IMR-90 (cell line): ENCODE measurements at regions not wholly inside any gene's neighbourhood (a gene's known extent, or its start where the extent isn't known, plus 50 kb on each side); places are given as distances from the start of the nearest gene placed in this dataset.

ENCODE experiments used
- ATAC-seq: fragments of 200-7000 bp; cut with Tn5 transposase; 2 replicates; pipeline ENCODE4 v1.9.1; 2020; ENCODE audit warnings: low read depth, mild to moderate bottlenecking, moderate library complexity
- BruUV-seq: library from RNA; stranded (reverse); fragments of 400-500 nt; replicated peaks from 2 replicates; lab custom pipeline; 2021; lab: Mats Ljungman, UMichigan
- CTCF ChIA-PET: fragments of 300-600 bp; formaldehyde crosslinking; extraction: SDS; loops from one replicate; lab custom pipeline; 2021; ENCODE audit warnings: antibody characterized with exemption; lab: Yijun Ruan, JAX
- POLR2A ChIA-PET: fragments of 300-600 bp; sonication (Branson Sonifier 250); formaldehyde crosslinking; loops from one replicate; lab custom pipeline; 2022; ENCODE audit warnings: antibody characterized with exemption; ENCODE audit not compliant: unreplicated experiment; lab: Charles Lee
- DNase-seq: peaks from one replicate; pipeline ENCODE4 v3.0.0; 2013
- H2AFZ ChIP-seq: replicated peaks from 2 replicates; pipeline ENCODE3; 2013; ENCODE audit warnings: low read length, mild to moderate bottlenecking; ENCODE audit not compliant: poor library complexity
- H2AK5ac ChIP-seq: 2 replicates; pipeline ENCODE4 v1.6.1; 2013; ENCODE audit warnings: low read depth, low read length, inconsistent platforms
- H2AK9ac ChIP-seq: replicated peaks from 2 replicates; pipeline ENCODE3; 2013; ENCODE audit warnings: mild to moderate bottlenecking, low read depth, low read length, moderate library complexity; ENCODE audit not compliant: poor library complexity
- H2BK120ac ChIP-seq: 2 replicates; pipeline ENCODE4 v1.6.1; 2013; ENCODE audit warnings: low read depth, low read length, inconsistent platforms
- H2BK15ac ChIP-seq: 3 replicates; pipeline ENCODE4 v1.6.1; 2013; ENCODE audit warnings: low read depth, low read length, inconsistent platforms
- H2BK20ac ChIP-seq: 2 replicates; pipeline ENCODE4 v1.6.1; 2013; ENCODE audit warnings: low read depth, mild to moderate bottlenecking, inconsistent platforms, low read length, moderate library complexity
- H2BK5ac ChIP-seq: 2 replicates; pipeline ENCODE4 v1.6.1; 2013; ENCODE audit warnings: mild to moderate bottlenecking, low read depth, low read length, inconsistent platforms; ENCODE audit not compliant: poor library complexity, severe bottlenecking
- H3K14ac ChIP-seq: replicated peaks from 2 replicates; pipeline ENCODE4 v1.6.1; 2013; ENCODE audit warnings: low read depth, low read length, inconsistent platforms
- H3K18ac ChIP-seq: 2 replicates; pipeline ENCODE4 v1.6.1; 2013; ENCODE audit warnings: low read depth, low read length, control low read depth
- H3K23ac ChIP-seq: 2 replicates; pipeline ENCODE4 v1.6.1; 2013; ENCODE audit warnings: low read depth, low read length, inconsistent platforms
- H3K27ac ChIP-seq: 2 replicates; pipeline ENCODE4 v1.5.1; 2013; ENCODE audit warnings: mild to moderate bottlenecking, control low read depth, low read length; ENCODE audit not compliant: insufficient read depth
- H3K27me3 ChIP-seq: 2 replicates; pipeline ENCODE4 v1.6.1; 2013; ENCODE audit warnings: low read length; ENCODE audit not compliant: control insufficient read depth, insufficient read depth
- H3K36me3 ChIP-seq: 2 replicates; pipeline ENCODE4 v1.6.1; 2013; ENCODE audit warnings: low read length, mixed read lengths; ENCODE audit not compliant: control insufficient read depth, insufficient read depth
- H3K4ac ChIP-seq: 2 replicates; pipeline ENCODE4 v1.6.1; 2013; ENCODE audit warnings: low read depth, low read length, inconsistent platforms
- H3K4me1 ChIP-seq: 2 replicates; pipeline ENCODE4 v1.6.1; 2013; ENCODE audit warnings: low read length, mixed read lengths; ENCODE audit not compliant: control insufficient read depth, insufficient read depth
- H3K4me2 ChIP-seq: 2 replicates; pipeline ENCODE4 v1.6.1; 2013; ENCODE audit warnings: low read depth, mild to moderate bottlenecking, control low read depth, low read length, moderate library complexity
- H3K4me3 ChIP-seq: 2 replicates; pipeline ENCODE4 v1.5.1; 2013; ENCODE audit warnings: low read depth, mild to moderate bottlenecking, control low read depth, low read length, moderate library complexity; ENCODE audit not compliant: insufficient read depth
- H3K56ac ChIP-seq: 2 replicates; pipeline ENCODE4 v1.6.1; 2013; ENCODE audit warnings: low read length, inconsistent platforms; ENCODE audit not compliant: insufficient read depth; ENCODE audit errors: extremely low read depth
- H3K79me1 ChIP-seq, 2 experiments: 2 replicates each; pipeline ENCODE4 v1.6.1; 2013; ENCODE audit warnings: low read length in 2 of 2, inconsistent platforms in 1 of 2, low read depth in 1 of 2
- H3K9ac ChIP-seq: 2 replicates; pipeline ENCODE4 v1.6.1; 2013; ENCODE audit warnings: low read depth, low read length, control low read depth
- H3K9me1 ChIP-seq: 2 replicates; pipeline ENCODE4 v1.6.1; 2013; ENCODE audit warnings: low read length, inconsistent platforms; ENCODE audit not compliant: insufficient read depth
- H3K9me3 ChIP-seq: 2 replicates; pipeline ENCODE4 v1.6.1; 2013; ENCODE audit warnings: low read length; ENCODE audit not compliant: control insufficient read depth, insufficient read depth
- H4K20me1 ChIP-seq: 2 replicates; pipeline ENCODE4 v1.6.1; 2013; ENCODE audit warnings: low read length, inconsistent platforms; ENCODE audit not compliant: insufficient read depth
- H4K5ac ChIP-seq: 2 replicates; pipeline ENCODE4 v1.6.1; 2013; ENCODE audit warnings: mild to moderate bottlenecking, low read depth, low read length, control low read depth
- H4K8ac ChIP-seq, 2 experiments: 2 replicates each; pipeline ENCODE4 v1.6.1; 2013; ENCODE audit warnings: low read depth in 2 of 2, low read length in 2 of 2, control low read depth in 1 of 2, inconsistent platforms in 1 of 2
- H4K91ac ChIP-seq: 2 replicates; pipeline ENCODE4 v1.6.1; 2013; ENCODE audit warnings: low read depth, low read length, inconsistent platforms; ENCODE audit not compliant: insufficient read depth
- CEBPB ChIP-seq: IDR thresholded peaks from 2 replicates; pipeline ENCODE4 v1.6.1; 2012; ENCODE audit warnings: low read depth, low read length, improper control_type of control experiment
- CHD1 ChIP-seq: IDR thresholded peaks from 2 replicates; pipeline ENCODE4 v1.6.1; 2012; ENCODE audit warnings: low read depth, low read length, improper control_type of control experiment
- CTCF ChIP-seq: conservative IDR thresholded peaks from 2 replicates; pipeline ENCODE4 v1.5.1; 2012; ENCODE audit warnings: mild to moderate bottlenecking, low read depth, low read length, improper control_type of control experiment
- ELK1 ChIP-seq: fragments of 150-350 bp; IDR thresholded peaks from 2 replicates; pipeline ENCODE4 v1.6.1; 2016; ENCODE audit warnings: low read depth, mild to moderate bottlenecking, low read length, moderate library complexity, borderline replicate concordance
- FOS ChIP-seq: fragments of 150-350 bp; IDR thresholded peaks from 2 replicates; pipeline ENCODE4 v1.6.1; 2016; ENCODE audit warnings: low read depth, low read length
- MAZ ChIP-seq: IDR thresholded peaks from 2 replicates; pipeline ENCODE4 v1.6.1; 2012; ENCODE audit warnings: low read depth, mild to moderate bottlenecking, low read length, improper control_type of control experiment, moderate library complexity, borderline replicate concordance
- MXI1 ChIP-seq: IDR thresholded peaks from 2 replicates; pipeline ENCODE4 v1.6.1; 2012; ENCODE audit warnings: low read depth, mild to moderate bottlenecking, low read length, moderate library complexity, borderline replicate concordance
- NFE2L2 ChIP-seq: fragments of 150-350 bp; IDR thresholded peaks from 2 replicates; pipeline ENCODE4 v1.6.1; 2016; ENCODE audit warnings: low read depth, mild to moderate bottlenecking, low read length
- POLR2A ChIP-seq: IDR thresholded peaks from 2 replicates; pipeline ENCODE4 v1.6.1; 2012; ENCODE audit warnings: mild to moderate bottlenecking, low read depth, low read length
- RAD21 ChIP-seq: IDR thresholded peaks from 2 replicates; pipeline ENCODE4 v1.6.1; 2012; ENCODE audit warnings: low read length, improper control_type of control experiment
- RFX5 ChIP-seq: IDR thresholded peaks from 2 replicates; pipeline ENCODE4 v1.8.0; 2012; ENCODE audit warnings: low read depth, mild to moderate bottlenecking, low read length, moderate library complexity
- SMC3 ChIP-seq: fragments of 150-350 bp; IDR thresholded peaks from 2 replicates; pipeline ENCODE4 v1.6.1; 2016; ENCODE audit warnings: low read depth, mild to moderate bottlenecking, antibody characterized with exemption, low read length, moderate library complexity
- USF2 ChIP-seq: fragments of 150-350 bp; IDR thresholded peaks from 2 replicates; pipeline ENCODE4 v1.6.1; 2017; ENCODE audit warnings: mild to moderate bottlenecking, antibody characterized with exemption, low read length, low read depth
- WGBS, 2 experiments: methylation state at CpG; one replicate each; pipeline versions ENCODE4 v1.1.5 to v1.1.7; 2013; ENCODE audit warnings: missing lambda C conversion rate in 2 of 2; ENCODE audit not compliant: insufficient read length in 1 of 2; ENCODE audit errors: extremely low coverage in 2 of 2; 5-methylcytosine and 5-hydroxymethylcytosine counted together
- dilution Hi-C: fragments of 300-500 bp; cut with HindIII; formaldehyde crosslinking; loops from one replicate; pipeline ENCODE4 v1.14.3; 2018; ENCODE audit warnings: low sequenced_read_pairs; ENCODE audit not compliant: unreplicated experiment
- in situ Hi-C: fragments of 300-500 bp; cut with MboI; formaldehyde crosslinking; loops from 3 replicates; pipeline ENCODE4 v1.14.3; 2019; ENCODE audit warnings: low sequenced_read_pairs, inconsistent platforms, mixed read lengths
- intact Hi-C: fragments of 100-400 bp; cut with micrococcal nuclease; formaldehyde crosslinking; loops from 2 replicates; pipeline ENCODE4 v1.10.0; 2022

- no peak for TF ChIP-seq POLR2A
- TF ChIP-seq ELK1: no peak
- no peak for TF ChIP-seq USF2
- no peak for TF ChIP-seq NFE2L2
- TF ChIP-seq CEBPB: no peak
- no peak for TF ChIP-seq RAD21
- no peak for TF ChIP-seq RFX5
- no peak for TF ChIP-seq CHD1
- no peak for TF ChIP-seq FOS
- TF ChIP-seq SMC3: no peak
- TF ChIP-seq CTCF: no peak
- TF ChIP-seq MXI1: no peak
- no peak for TF ChIP-seq MAZ
- Histone ChIP-seq H4K5ac (no peak overlapping the region), H3K9ac (no peak overlapping the region), H3K27ac (no peak overlapping the region), H3K27me3 (no peaks in the 10 kb centered on the region), H3K9me1 (no peaks in the 10 kb centered on the region), H3K36me3 (no peaks in the 10 kb centered on the region), H3K4me2 (no peak overlapping the region), H3K18ac (no peak overlapping the region), H3K4me3 (no peak overlapping the region), H4K91ac (no peak overlapping the region), H2AFZ (no peak overlapping the region), H3K9me3 (peaks cover 2% of the 10 kb centered on the region; the same call in 1 of the 2 replicates), H3K4ac (no peak overlapping the region), H4K8ac (no peak overlapping the region), H3K79me1 (no peaks in the 10 kb centered on the region), H4K20me1 (no peaks in the 10 kb centered on the region), H3K4me1 (no peaks in the 10 kb centered on the region), H3K14ac (no peak overlapping the region), H2BK20ac (no peak overlapping the region), H3K56ac (no peak overlapping the region), H2BK15ac (no peak overlapping the region), H2BK120ac (no peak overlapping the region), H2BK5ac (no peak overlapping the region), H2AK9ac (no peak overlapping the region), H3K23ac (no peak overlapping the region), H2AK5ac (no peak overlapping the region)
- intact Hi-C loops (no loop called here), dilution Hi-C loops (no loop called here), in situ Hi-C loops (no loop called here)
- DNase-seq (no peak), ATAC-seq (no peak)
- ChIA-PET POLR2A (no interaction called here), CTCF (interaction anchor here (0.5 kb wide), 1 partner anchor 36 kb away, joined by 4 read pairs; no protein-coding TSS in a partner anchor)
- WGBS, 2 experiments: 10% methylated on average over 3 of the region's 7 CpGs; no CpG with 5 or more reads in 1 of the 2 experiments
- no TSS peak for BruUV-seq
Observed at GRCh38 chr2:136468799-136469369, 296.5 kb upstream of the THSD7B start.
